GM23338 (cell line): ENCODE measurements at regions not wholly inside any gene's neighbourhood (a gene's known extent, or its start where the extent isn't known, plus 50 kb on each side); places are given as distances from the start of the nearest gene placed in this dataset.
A peak's percentile ranks its signal among the peaks of the same experiment; 100 is the strongest.

Source experiments
- ATAC-seq: fragments of 200-7000 bp; cut with Tn5 transposase; 3 replicates; pipeline ENCODE4 v1.9.1; 2020
- DNase-seq: peaks from one replicate; pipeline ENCODE4 v3.0.0-alpha.2; 2015; ENCODE audit warnings: low spot score
- H2AFZ ChIP-seq: fragments of 200-600 bp; sonication (generic); 2 replicates; pipeline ENCODE4 v1.8.0; 2016; ENCODE audit warnings: antibody characterized with exemption, mild to moderate bottlenecking, moderate library complexity
- H3F3A ChIP-seq: fragments of 200-600 bp; sonication (generic); replicated peaks from 2 replicates; pipeline ENCODE4 v1.8.0; 2017; ENCODE audit warnings: antibody characterized with exemption, mixed run types, low read depth
- H3K27ac ChIP-seq: fragments of 200-600 bp; sonication (generic); 2 replicates; pipeline ENCODE4 v1.6.1; 2016; ENCODE audit warnings: low read depth
- H3K27me3 ChIP-seq: fragments of 200-600 bp; sonication (generic); 2 replicates; pipeline ENCODE4 v1.8.0; 2016; ENCODE audit warnings: mild to moderate bottlenecking, mixed run types, moderate library complexity; ENCODE audit not compliant: insufficient read depth
- H3K36me3 ChIP-seq: fragments of 200-600 bp; sonication (generic); 2 replicates; pipeline ENCODE4 v1.8.0; 2016; ENCODE audit warnings: mild to moderate bottlenecking; ENCODE audit not compliant: insufficient read depth
- H3K4me1 ChIP-seq: fragments of 200-600 bp; sonication (generic); 2 replicates; pipeline ENCODE4 v1.8.0; 2016; ENCODE audit warnings: mild to moderate bottlenecking, moderate library complexity; ENCODE audit not compliant: insufficient read depth
- H3K4me2 ChIP-seq: fragments of 200-600 bp; sonication (generic); 2 replicates; pipeline ENCODE4 v1.7.1; 2017; ENCODE audit warnings: mixed run types
- H3K4me3 ChIP-seq: fragments of 200-600 bp; sonication (generic); 2 replicates; pipeline ENCODE4 v1.6.1; 2016; ENCODE audit warnings: mixed run types
- H3K79me2 ChIP-seq: fragments of 200-600 bp; sonication (generic); replicated peaks from 2 replicates; pipeline ENCODE4 v1.8.0; 2017; ENCODE audit warnings: mild to moderate bottlenecking; ENCODE audit not compliant: insufficient read depth
- H3K9me2 ChIP-seq: fragments of 200-600 bp; sonication (generic); 2 replicates; pipeline ENCODE4 v1.8.0; 2017; ENCODE audit not compliant: insufficient read depth
- H4K20me1 ChIP-seq: fragments of 200-600 bp; sonication (generic); replicated peaks from 2 replicates; pipeline ENCODE4 v1.8.0; 2017; ENCODE audit warnings: mild to moderate bottlenecking; ENCODE audit not compliant: insufficient read depth
- H3K27ac Mint-ChIP-seq: 2 replicates; pipeline ENCODE4 v1.8.0; 2020; ENCODE audit warnings: inconsistent platforms, mild to moderate bottlenecking, moderate library complexity, mixed read lengths
- H3K27me3 Mint-ChIP-seq: 3 replicates; pipeline ENCODE4 v1.8.0; 2022; ENCODE audit warnings: low read depth, mild to moderate bottlenecking, moderate library complexity, mixed read lengths, inconsistent platforms; ENCODE audit not compliant: insufficient read depth, poor library complexity
- H3K36me3 Mint-ChIP-seq: 3 replicates; pipeline ENCODE4 v1.8.0; 2021; ENCODE audit warnings: low read depth, mild to moderate bottlenecking, inconsistent platforms, moderate library complexity, mixed read lengths
- H3K4me1 Mint-ChIP-seq: 3 replicates; pipeline ENCODE4 v1.8.0; 2020; ENCODE audit warnings: mild to moderate bottlenecking, inconsistent platforms, mixed read lengths
- H3K4me3 Mint-ChIP-seq: 3 replicates; pipeline ENCODE4 v1.8.0; 2021; ENCODE audit warnings: moderate library complexity, mild to moderate bottlenecking, inconsistent platforms, mixed read lengths
- H3K9me3 Mint-ChIP-seq: 3 replicates; pipeline ENCODE4 v1.8.0; 2020; ENCODE audit warnings: moderate library complexity, mild to moderate bottlenecking, inconsistent platforms, mixed read lengths
- CREB1 ChIP-seq: fragments of 250-450 bp; sonication (Bioruptor Pico); IDR thresholded peaks from 2 replicates; pipeline ENCODE4 v1.5.0; 2020; ENCODE audit warnings: low read depth, mild to moderate bottlenecking, moderate library complexity
- EZH2 ChIP-seq: fragments of 200-600 bp; sonication (generic); IDR thresholded peaks from one replicate; pipeline ENCODE4 v1.8.0; 2017; ENCODE audit warnings: antibody characterized with exemption, mild to moderate bottlenecking, low read depth; ENCODE audit not compliant: unreplicated experiment
- EZH2phosphoT487 ChIP-seq: fragments of 200-600 bp; sonication (generic); IDR thresholded peaks from one replicate; pipeline ENCODE4 v1.8.1; 2018; ENCODE audit warnings: antibody characterized with exemption; ENCODE audit not compliant: unreplicated experiment
- JUNB ChIP-seq: IDR thresholded peaks from one replicate; pipeline ENCODE4 v1.6.1; 2016; ENCODE audit warnings: antibody characterized with exemption; ENCODE audit not compliant: unreplicated experiment
- POLR2AphosphoS5 ChIP-seq: IDR thresholded peaks from 2 replicates; pipeline ENCODE4 v1.6.1; 2016; ENCODE audit warnings: antibody characterized with exemption, low read depth
- STAT1 ChIP-seq: IDR thresholded peaks from one replicate; pipeline ENCODE4 v1.6.1; 2016; ENCODE audit warnings: antibody characterized with exemption; ENCODE audit not compliant: unreplicated experiment
- ZNF114 ChIP-seq: fragments of 250-450 bp; sonication (Bioruptor Pico); IDR thresholded peaks from 2 replicates; pipeline ENCODE4 v1.5.0; 2020; ENCODE audit warnings: mild to moderate bottlenecking, moderate library complexity
- ZNF331 ChIP-seq: fragments of 250-450 bp; sonication (Bioruptor Pico); IDR thresholded peaks from 2 replicates; pipeline ENCODE4 v1.5.0; 2020; ENCODE audit warnings: low read depth, mild to moderate bottlenecking, moderate library complexity
- TF ChIP-seq, protein P1 (sequence below): fragments of 250-450 bp; sonication (Bioruptor Pico); IDR thresholded peaks from 2 replicates; pipeline ENCODE4 v1.5.0; 2020; ENCODE audit warnings: mild to moderate bottlenecking, moderate library complexity

DNA sequence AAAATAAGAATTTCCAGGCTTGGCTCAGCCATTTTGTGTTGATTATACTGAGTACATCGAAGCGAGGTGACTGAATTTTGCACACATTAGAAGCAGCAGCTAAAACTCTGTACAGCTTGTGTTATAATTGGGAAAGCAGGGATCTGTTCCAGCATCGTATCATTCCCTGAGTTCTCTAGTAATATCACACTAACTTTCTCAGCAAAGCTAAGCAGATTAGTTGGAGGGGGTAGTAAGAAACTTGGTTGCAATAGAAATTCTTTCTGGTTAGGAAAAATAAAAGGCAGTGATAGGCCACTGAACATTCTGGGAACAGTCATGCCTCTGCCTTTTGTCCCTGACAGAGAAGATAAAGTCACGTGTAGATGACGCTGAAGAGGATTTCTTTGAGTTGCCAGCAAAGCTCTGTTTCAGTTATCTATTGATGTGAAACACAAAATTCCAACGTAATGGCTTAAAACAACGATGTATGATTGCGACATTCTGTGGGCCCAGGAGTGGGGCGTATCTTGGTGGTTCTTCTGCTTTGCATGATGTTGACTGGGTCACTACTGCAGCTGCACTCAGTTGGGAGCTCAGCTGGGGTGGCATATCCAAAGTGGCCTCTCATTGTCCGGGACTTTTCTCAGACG lies 202.1 kb upstream of the MEX3C start:
- H3K4me1 Mint-ChIP-seq, result peaks cover 29% of the 10 kb centered on the region
- H3K4me3 ChIP-seq, result no peak overlapping the region
- no peak overlapping the region for H3K27ac Mint-ChIP-seq
- H4K20me1 ChIP-seq, result no peaks in the 10 kb centered on the region
- H3K9me2 ChIP-seq, result peaks cover 7% of the 10 kb centered on the region; the same call in 1 of the 2 replicates
- H3K36me3 Mint-ChIP-seq, result no peaks in the 10 kb centered on the region
- H3K4me2 ChIP-seq, result no peak overlapping the region
- H3K36me3 ChIP-seq, result no peaks in the 10 kb centered on the region
- H3K4me3 Mint-ChIP-seq, result no peak overlapping the region
- H3K27me3 ChIP-seq, result no peaks in the 10 kb centered on the region
- peaks cover 26% of the 10 kb centered on the region for H3K4me1 ChIP-seq
- TF ChIP-seq POLR2AphosphoS5 (no peak), EZH2 (no peak), JUNB (no peak), EZH2phosphoT487 (no peak), ZNF114 (no peak), STAT1 (no peak), ZNF331 (CRISPR knock-in tag) (no peak), CREB1 (CRISPR knock-in tag) (no peak)
- TF ChIP-seq, protein P1, sequence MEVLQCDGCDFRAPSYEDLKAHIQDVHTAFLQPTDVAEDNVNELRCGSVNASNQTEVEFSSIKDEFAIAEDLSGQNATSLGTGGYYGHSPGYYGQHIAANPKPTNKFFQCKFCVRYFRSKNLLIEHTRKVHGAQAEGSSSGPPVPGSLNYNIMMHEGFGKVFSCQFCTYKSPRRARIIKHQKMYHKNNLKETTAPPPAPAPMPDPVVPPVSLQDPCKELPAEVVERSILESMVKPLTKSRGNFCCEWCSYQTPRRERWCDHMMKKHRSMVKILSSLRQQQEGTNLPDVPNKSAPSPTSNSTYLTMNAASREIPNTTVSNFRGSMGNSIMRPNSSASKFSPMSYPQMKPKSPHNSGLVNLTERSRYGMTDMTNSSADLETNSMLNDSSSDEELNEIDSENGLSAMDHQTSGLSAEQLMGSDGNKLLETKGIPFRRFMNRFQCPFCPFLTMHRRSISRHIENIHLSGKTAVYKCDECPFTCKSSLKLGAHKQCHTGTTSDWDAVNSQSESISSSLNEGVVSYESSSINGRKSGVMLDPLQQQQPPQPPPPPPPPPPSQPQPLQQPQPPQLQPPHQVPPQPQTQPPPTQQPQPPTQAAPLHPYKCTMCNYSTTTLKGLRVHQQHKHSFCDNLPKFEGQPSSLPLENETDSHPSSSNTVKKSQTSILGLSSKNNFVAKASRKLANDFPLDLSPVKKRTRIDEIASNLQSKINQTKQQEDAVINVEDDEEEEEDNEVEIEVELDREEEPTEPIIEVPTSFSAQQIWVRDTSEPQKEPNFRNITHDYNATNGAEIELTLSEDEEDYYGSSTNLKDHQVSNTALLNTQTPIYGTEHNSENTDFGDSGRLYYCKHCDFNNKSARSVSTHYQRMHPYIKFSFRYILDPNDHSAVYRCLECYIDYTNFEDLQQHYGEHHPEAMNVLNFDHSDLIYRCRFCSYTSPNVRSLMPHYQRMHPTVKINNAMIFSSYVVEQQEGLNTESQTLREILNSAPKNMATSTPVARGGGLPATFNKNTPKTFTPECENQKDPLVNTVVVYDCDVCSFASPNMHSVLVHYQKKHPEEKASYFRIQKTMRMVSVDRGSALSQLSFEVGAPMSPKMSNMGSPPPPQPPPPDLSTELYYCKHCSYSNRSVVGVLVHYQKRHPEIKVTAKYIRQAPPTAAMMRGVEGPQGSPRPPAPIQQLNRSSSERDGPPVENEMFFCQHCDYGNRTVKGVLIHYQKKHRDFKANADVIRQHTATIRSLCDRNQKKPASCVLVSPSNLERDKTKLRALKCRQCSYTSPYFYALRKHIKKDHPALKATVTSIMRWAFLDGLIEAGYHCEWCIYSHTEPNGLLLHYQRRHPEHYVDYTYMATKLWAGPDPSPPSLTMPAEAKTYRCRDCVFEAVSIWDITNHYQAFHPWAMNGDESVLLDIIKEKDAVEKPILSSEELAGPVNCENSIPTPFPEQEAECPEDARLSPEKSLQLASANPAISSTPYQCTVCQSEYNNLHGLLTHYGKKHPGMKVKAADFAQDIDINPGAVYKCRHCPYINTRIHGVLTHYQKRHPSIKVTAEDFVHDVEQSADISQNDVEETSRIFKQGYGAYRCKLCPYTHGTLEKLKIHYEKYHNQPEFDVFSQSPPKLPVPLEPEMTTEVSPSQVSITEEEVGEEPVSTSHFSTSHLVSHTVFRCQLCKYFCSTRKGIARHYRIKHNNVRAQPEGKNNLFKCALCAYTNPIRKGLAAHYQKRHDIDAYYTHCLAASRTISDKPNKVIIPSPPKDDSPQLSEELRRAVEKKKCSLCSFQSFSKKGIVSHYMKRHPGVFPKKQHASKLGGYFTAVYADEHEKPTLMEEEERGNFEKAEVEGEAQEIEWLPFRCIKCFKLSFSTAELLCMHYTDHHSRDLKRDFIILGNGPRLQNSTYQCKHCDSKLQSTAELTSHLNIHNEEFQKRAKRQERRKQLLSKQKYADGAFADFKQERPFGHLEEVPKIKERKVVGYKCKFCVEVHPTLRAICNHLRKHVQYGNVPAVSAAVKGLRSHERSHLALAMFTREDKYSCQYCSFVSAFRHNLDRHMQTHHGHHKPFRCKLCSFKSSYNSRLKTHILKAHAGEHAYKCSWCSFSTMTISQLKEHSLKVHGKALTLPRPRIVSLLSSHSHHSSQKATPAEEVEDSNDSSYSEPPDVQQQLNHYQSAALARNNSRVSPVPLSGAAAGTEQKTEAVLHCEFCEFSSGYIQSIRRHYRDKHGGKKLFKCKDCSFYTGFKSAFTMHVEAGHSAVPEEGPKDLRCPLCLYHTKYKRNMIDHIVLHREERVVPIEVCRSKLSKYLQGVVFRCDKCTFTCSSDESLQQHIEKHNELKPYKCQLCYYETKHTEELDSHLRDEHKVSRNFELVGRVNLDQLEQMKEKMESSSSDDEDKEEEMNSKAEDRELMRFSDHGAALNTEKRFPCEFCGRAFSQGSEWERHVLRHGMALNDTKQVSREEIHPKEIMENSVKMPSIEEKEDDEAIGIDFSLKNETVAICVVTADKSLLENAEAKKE (CRISPR knock-in tag), result no peak
- no peak overlapping the region for H3K27ac ChIP-seq
- no peaks in the 10 kb centered on the region; the same call in 2 of the 3 replicates for H3K9me3 Mint-ChIP-seq
- no peaks in the 10 kb centered on the region for H3F3A ChIP-seq
- no peak for ATAC-seq
- no peaks in the 10 kb centered on the region for H3K27me3 Mint-ChIP-seq
- H3K79me2 ChIP-seq, result no peaks in the 10 kb centered on the region
- peak overlapping the region; percentile 44; the same call in 1 of the 2 replicates for H2AFZ ChIP-seq
- DNase-seq, result no peak
